ENCODE measurements at regions not wholly inside any gene's neighbourhood (a gene's known extent, or its start where the extent isn't known, plus 50 kb on each side); places are given as distances from the start of the nearest gene placed in this dataset.

GRCh38 chr3:25844891-25845290 lies 55.0 kb downstream of the OXSM start:
- 0% methylated on average over 1 of the region's 1 CpG for WGBS (ENCODE audit: insufficient coverage, low coverage, missing lambda C conversion rate)
- DNase-seq (ENCODE audit: extremely low read depth in 1 of 4, low spot score in 3 of 4) (no peak), ATAC-seq (no peak), FAIRE-seq (no peak)
- Histone ChIP-seq H3K79me2 (ENCODE audit: control insufficient read depth, insufficient read depth, low read length) (no peaks in the 10 kb centered on the region), H3K36me3 (ENCODE audit: control insufficient read depth, insufficient read depth, low read length) (no peaks in the 10 kb centered on the region), H4K20me1 (replicated peaks; ENCODE audit: control insufficient read depth, insufficient read depth, low read length) (no peaks in the 10 kb centered on the region), H3K4me2 (ENCODE audit: insufficient read depth, low read length) (no peak overlapping the region), H3K4me3 (no peak overlapping the region), H3K9me1 (ENCODE audit: control insufficient read depth, insufficient read depth, low read length) (no peaks in the 10 kb centered on the region), H3K27me3 (ENCODE audit: control insufficient read depth in 2 of 2, insufficient read depth in 2 of 2, low read length in 2 of 2) (no peaks in the 10 kb centered on the region), H2AFZ (ENCODE audit: low read depth, low read length) (no peak overlapping the region), H3K27ac (ENCODE audit: extremely low read depth, low read depth, low read length) (no peak overlapping the region), H3K9me3 (replicated peaks; ENCODE audit: control insufficient read depth, insufficient read depth, low read depth, low read length) (no peaks in the 10 kb centered on the region), H3K9ac (ENCODE audit: insufficient read depth in 1 of 2, low read depth in 2 of 2, low read length in 2 of 2) (no peak overlapping the region), H3K4me1 (replicated peaks in 1 of 2; ENCODE audit: control insufficient read depth in 2 of 2, insufficient read depth in 2 of 2, low read length in 2 of 2) (no peaks in the 10 kb centered on the region)
- no peak for TF ChIP-seq POU5F1 (IDR thresholded peaks at IDR 0.05; ENCODE audit: borderline replicate concordance, low read depth, low read length, partially characterized antibody)
- no peak for TF ChIP-seq ZNF586 (CRISPR knock-in tag; conservative IDR thresholded peaks at IDR 0.05)
- no peak for TF ChIP-seq ZKSCAN3 (CRISPR knock-in tag; IDR thresholded peaks at IDR 0.05)
- no peak for TF ChIP-seq ZNF77 (CRISPR knock-in tag; IDR thresholded peaks at IDR 0.05)
- no peak for TF ChIP-seq ZNF717 (CRISPR knock-in tag; IDR thresholded peaks at IDR 0.05)
- TF ChIP-seq ZNF184 (CRISPR knock-in tag; IDR thresholded peaks at IDR 0.05), result no peak
- no peak for TF ChIP-seq ZNF695 (CRISPR knock-in tag; IDR thresholded peaks at IDR 0.05)
- intact Hi-C loops (cut with micrococcal nuclease) (loop anchor here (5.0 kb wide), 1 partner anchor 867 kb away; no protein-coding TSS in a partner anchor), in situ Hi-C loops (cut with MboI) (no loop called here)
- POLR2A ChIA-PET, result no interaction called here
- no TSS peak for BruUV-seq (replicated peaks)
- CTCF ChIA-PET (ENCODE audit: low intra/inter-chr PET ratio), result interaction anchor here (0.6 kb wide), 1 partner anchor 62 kb away, joined by 3 read pairs; no protein-coding TSS in a partner anchor

DNA sequence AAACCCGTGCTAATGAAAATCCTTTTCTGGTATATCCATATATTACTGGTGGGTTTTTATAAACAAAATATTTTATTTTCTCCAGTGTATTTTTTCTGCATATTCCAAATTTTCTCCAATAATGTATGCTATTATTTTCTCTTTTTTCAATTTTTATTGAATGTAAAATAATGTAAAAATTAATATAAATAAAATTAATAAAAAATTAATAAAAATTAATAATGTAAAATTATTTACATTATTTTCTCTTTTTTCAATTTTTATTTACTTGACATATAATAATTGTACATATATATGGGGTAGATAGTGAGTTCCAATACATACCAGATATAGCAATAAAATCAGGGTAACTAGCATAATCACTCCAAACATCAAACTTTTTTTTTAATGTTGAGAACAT lies 56.4 kb downstream of the OXSM start:
- CTCF ChIA-PET (ENCODE audit: low intra/inter-chr PET ratio), result no interaction called here
- WGBS (ENCODE audit: insufficient coverage, low coverage, missing lambda C conversion rate), result 4% methylated on average over 1 of the region's 1 CpG
- Histone ChIP-seq H3K9ac (ENCODE audit: insufficient read depth in 1 of 2, low read depth in 2 of 2, low read length in 2 of 2) (no peak overlapping the region), H3K79me2 (ENCODE audit: control insufficient read depth, insufficient read depth, low read length) (no peaks in the 10 kb centered on the region), H3K4me1 (replicated peaks in 1 of 2; ENCODE audit: control insufficient read depth in 2 of 2, insufficient read depth in 2 of 2, low read length in 2 of 2) (no peaks in the 10 kb centered on the region), H3K36me3 (ENCODE audit: control insufficient read depth, insufficient read depth, low read length) (no peaks in the 10 kb centered on the region), H3K27me3 (ENCODE audit: control insufficient read depth in 2 of 2, insufficient read depth in 2 of 2, low read length in 2 of 2) (no peaks in the 10 kb centered on the region), H3K4me2 (ENCODE audit: insufficient read depth, low read length) (no peak overlapping the region), H2AFZ (ENCODE audit: low read depth, low read length) (no peak overlapping the region), H3K4me3 (no peak overlapping the region), H3K9me3 (replicated peaks; ENCODE audit: control insufficient read depth, insufficient read depth, low read depth, low read length) (no peaks in the 10 kb centered on the region), H3K27ac (ENCODE audit: extremely low read depth, low read depth, low read length) (no peak overlapping the region), H3K9me1 (ENCODE audit: control insufficient read depth, insufficient read depth, low read length) (no peaks in the 10 kb centered on the region), H4K20me1 (replicated peaks; ENCODE audit: control insufficient read depth, insufficient read depth, low read length) (no peaks in the 10 kb centered on the region)
- POLR2A ChIA-PET, result no interaction called here
- TF ChIP-seq STAG1 (CRISPR knock-in tag; IDR thresholded peaks at IDR 0.05; ENCODE audit: borderline replicate concordance) (no peak), ZC3H11A (IDR thresholded peaks at IDR 0.05; ENCODE audit: low read depth, low read length) (no peak), HSF4 (CRISPR knock-in tag; IDR thresholded peaks at IDR 0.05; ENCODE audit: borderline replicate concordance) (no peak), ZNF696 (CRISPR knock-in tag; conservative IDR thresholded peaks at IDR 0.05) (no peak), NR3C1 (CRISPR knock-in tag; IDR thresholded peaks at IDR 0.05) (no peak), KDM2B (CRISPR knock-in tag; IDR thresholded peaks at IDR 0.05) (no peak), JUNB (CRISPR knock-in tag; conservative IDR thresholded peaks at IDR 0.05) (no peak)
- TF ChIP-seq, protein P1, sequence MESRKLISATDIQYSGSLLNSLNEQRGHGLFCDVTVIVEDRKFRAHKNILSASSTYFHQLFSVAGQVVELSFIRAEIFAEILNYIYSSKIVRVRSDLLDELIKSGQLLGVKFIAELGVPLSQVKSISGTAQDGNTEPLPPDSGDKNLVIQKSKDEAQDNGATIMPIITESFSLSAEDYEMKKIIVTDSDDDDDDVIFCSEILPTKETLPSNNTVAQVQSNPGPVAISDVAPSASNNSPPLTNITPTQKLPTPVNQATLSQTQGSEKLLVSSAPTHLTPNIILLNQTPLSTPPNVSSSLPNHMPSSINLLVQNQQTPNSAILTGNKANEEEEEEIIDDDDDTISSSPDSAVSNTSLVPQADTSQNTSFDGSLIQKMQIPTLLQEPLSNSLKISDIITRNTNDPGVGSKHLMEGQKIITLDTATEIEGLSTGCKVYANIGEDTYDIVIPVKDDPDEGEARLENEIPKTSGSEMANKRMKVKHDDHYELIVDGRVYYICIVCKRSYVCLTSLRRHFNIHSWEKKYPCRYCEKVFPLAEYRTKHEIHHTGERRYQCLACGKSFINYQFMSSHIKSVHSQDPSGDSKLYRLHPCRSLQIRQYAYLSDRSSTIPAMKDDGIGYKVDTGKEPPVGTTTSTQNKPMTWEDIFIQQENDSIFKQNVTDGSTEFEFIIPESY (CRISPR knock-in tag; IDR thresholded peaks at IDR 0.05), result no peak
- in situ Hi-C loops (cut with MboI) (no loop called here), intact Hi-C loops (cut with micrococcal nuclease) (no loop called here)
- no peak for ATAC-seq
- DNase-seq (ENCODE audit: extremely low read depth in 1 of 4, low spot score in 3 of 4), result no peak
- no peak for FAIRE-seq
- BruUV-seq (replicated peaks), result no TSS peak

All from K562 (cell line).